RWPE1 (cell line): ENCODE measurements at regions not wholly inside any gene's neighbourhood (a gene's known extent, or its start where the extent isn't known, plus 50 kb on each side); places are given as distances from the start of the nearest gene placed in this dataset.

ENCODE experiments used
- CTCF ChIA-PET: fragments of 350-600 bp; sonication (Branson Sonifier 250); formaldehyde crosslinking; extraction: SDS; loops from one replicate; lab custom pipeline; 2021; lab: Yijun Ruan, JAX
- POLR2A ChIA-PET: fragments of 400-600 bp; formaldehyde crosslinking; extraction: SDS; loops from one replicate; lab custom pipeline; 2020; ENCODE audit warnings: antibody characterized with exemption; ENCODE audit not compliant: low non-redundant PET; lab: Yijun Ruan, JAX
- DNase-seq: peaks from one replicate; pipeline ENCODE4 v3.0.0; 2012; ENCODE audit warnings: low spot score
- H3K27ac ChIP-seq: fragments of 450-650 bp; 2 replicates; pipeline ENCODE4 v1.5.1; 2017
- CTCF ChIP-seq: fragments of 450-650 bp; conservative IDR thresholded peaks from 2 replicates; pipeline ENCODE4 v1.5.1; 2017; ENCODE audit warnings: low read depth, mild to moderate bottlenecking

GRCh38 chr6:148212366-148212765 lies 130.3 kb upstream of the SASH1 start:
- POLR2A ChIA-PET: no interaction called here
- CTCF ChIA-PET: interaction anchor here (0.5 kb wide), 1 partner anchor 285 kb away, joined by 4 read pairs; no protein-coding TSS in a partner anchor
- TF ChIP-seq CTCF: no peak

GRCh38 chr6:148213366-148213765 lies 129.3 kb upstream of the SASH1 start:
- CTCF ChIA-PET: no interaction called here
- POLR2A ChIA-PET: no interaction called here
- no peak for TF ChIP-seq CTCF
- H3K27ac ChIP-seq: no peak overlapping the region
- no peak for DNase-seq

More at GRCh38 chr6:148212366-148212765, 130.3 kb upstream of the SASH1 start:
- no peak for DNase-seq
- no peak overlapping the region for H3K27ac ChIP-seq

GRCh38 chr6:148214667-148215066 lies 128.0 kb upstream of the SASH1 start:
- ChIA-PET POLR2A (no interaction called here), CTCF (no interaction called here)
- no peak for DNase-seq
- H3K27ac ChIP-seq: no peak overlapping the region
- TF ChIP-seq CTCF: no peak

- H3K27ac ChIP-seq: no peak overlapping the region
- no peak for DNase-seq
- CTCF ChIA-PET: no interaction called here
- POLR2A ChIA-PET: no interaction called here
- TF ChIP-seq CTCF: no peak
Observed at GRCh38 chr6:148217051-148217450, 125.6 kb upstream of the SASH1 start.

- no peak for TF ChIP-seq CTCF
- ChIA-PET CTCF (interaction anchor here (0.5 kb wide), 1 partner anchor 38 kb away, joined by 3 read pairs; no protein-coding TSS in a partner anchor), POLR2A (no interaction called here)
- DNase-seq: no peak
- H3K27ac ChIP-seq: no peak overlapping the region
Observed at GRCh38 chr6:148217921-148218320, 124.7 kb upstream of the SASH1 start.

- ChIA-PET POLR2A (no interaction called here), CTCF (interaction anchor here (0.5 kb wide), 1 partner anchor 39 kb away, joined by 3 read pairs; no protein-coding TSS in a partner anchor)
- TF ChIP-seq CTCF: no peak
- DNase-seq: no peak
- no peak overlapping the region for H3K27ac ChIP-seq
Observed at GRCh38 chr6:148218542-148219258, 123.9 kb upstream of the SASH1 start.
